IgD-negative memory B cell (primary cell): ENCODE measurements at regions not wholly inside any gene's neighbourhood (a gene's known extent, or its start where the extent isn't known, plus 50 kb on each side); places are given as distances from the start of the nearest gene placed in this dataset.
"Not testable (repeated sequence)": the region's sequence is repeated elsewhere in the genome, so short reads cannot be mapped to it uniquely, and the experiment has no call there.

Experiments used
- H3K27ac Mint-ChIP-seq, 3 donors: one replicate each; pipeline ENCODE4 v1.8.0; 2020 to 2022; ENCODE audit warnings: mild to moderate bottlenecking in 3 of 3, mixed read lengths in 3 of 3, moderate library complexity in 1 of 3
- H3K27me3 Mint-ChIP-seq: one replicate; pipeline ENCODE4 v1.8.0; 2021; ENCODE audit warnings: mixed read lengths
- H3K36me3 Mint-ChIP-seq: one replicate; pipeline ENCODE4 v1.8.0; 2020; ENCODE audit warnings: mild to moderate bottlenecking, mixed read lengths
- H3K4me1 Mint-ChIP-seq, 3 donors: one replicate each; pipeline ENCODE4 v1.8.0; 2020 to 2022; ENCODE audit warnings: mixed read lengths in 3 of 3, mild to moderate bottlenecking in 1 of 3
- H3K4me3 Mint-ChIP-seq, 4 donors: one replicate each; pipeline ENCODE4 v1.8.0; 2020 to 2022; ENCODE audit warnings: mild to moderate bottlenecking in 4 of 4, mixed read lengths in 4 of 4, moderate library complexity in 3 of 4
- H3K9me3 Mint-ChIP-seq, 3 donors: one replicate each; pipeline ENCODE4 v1.8.0; 2020 to 2021; ENCODE audit warnings: mixed read lengths in 3 of 3, mild to moderate bottlenecking in 1 of 3

DNA sequence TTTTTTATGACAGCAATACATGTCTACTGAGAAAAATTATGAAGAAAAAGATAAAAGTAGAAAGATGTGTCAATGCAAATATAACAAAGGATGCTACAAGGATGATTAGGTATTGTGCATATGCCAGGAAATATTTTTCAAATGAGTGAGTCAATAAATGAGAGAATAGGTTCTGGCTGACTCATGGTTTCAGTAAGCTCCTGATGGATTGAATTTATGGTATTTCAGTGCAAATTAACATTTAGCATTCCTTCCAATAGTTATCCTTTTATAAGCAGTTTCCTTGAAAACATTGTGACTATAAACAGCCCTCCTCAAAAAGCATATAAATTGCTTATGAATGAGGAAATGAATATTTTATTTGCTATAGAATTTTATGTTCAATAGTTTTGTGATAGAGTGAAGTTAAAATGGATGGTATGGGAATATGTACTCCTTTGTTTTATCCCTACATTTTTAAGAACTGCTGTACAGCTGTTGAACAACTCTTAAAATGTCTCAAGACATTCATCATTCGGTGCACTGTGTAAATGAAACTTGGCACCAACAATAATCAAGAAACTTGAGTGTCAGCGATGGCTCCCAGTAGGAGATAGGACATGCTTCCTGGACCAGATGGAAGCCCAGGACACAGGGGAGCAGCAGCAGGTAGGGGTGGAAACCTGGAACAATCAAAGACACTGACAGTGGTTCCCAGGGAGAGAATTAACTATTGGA is 144.7 kb downstream of the PMAIP1 start:
- H3K36me3 Mint-ChIP-seq: no peaks in the 10 kb centered on the region
- peaks cover 0 to 4% (median 2%) of the 10 kb centered on the region in 3 donors for H3K9me3 Mint-ChIP-seq
- H3K27me3 Mint-ChIP-seq: no peaks in the 10 kb centered on the region
- H3K4me3 Mint-ChIP-seq: no peak overlapping the region
- no peak overlapping the region for H3K27ac Mint-ChIP-seq
- H3K4me1 Mint-ChIP-seq: peaks cover 0 to 1% (median 0%) of the 10 kb centered on the region in 3 donors

DNA sequence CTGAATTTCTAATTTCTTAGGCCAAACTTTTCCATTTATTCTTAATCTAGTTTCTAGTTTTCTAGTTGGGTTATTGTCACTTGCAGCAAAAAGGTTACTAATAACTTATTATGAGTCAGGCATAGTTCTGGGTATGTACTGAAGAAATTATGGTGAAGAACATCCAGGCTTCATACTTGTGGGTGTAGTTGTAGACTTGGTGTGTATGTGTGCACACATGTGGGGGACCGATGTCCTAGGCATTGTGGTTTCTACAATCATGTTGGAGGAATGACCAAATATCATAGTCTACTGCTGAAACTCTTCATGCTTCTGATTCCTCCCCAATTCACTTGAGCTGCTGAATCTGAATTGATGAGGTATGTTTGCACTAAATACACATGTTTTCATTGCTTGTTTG is 141.2 kb downstream of the PMAIP1 start:
- Mint-ChIP-seq H3K36me3 (no peaks in the 10 kb centered on the region), H3K27me3 (peaks cover 10% of the 10 kb centered on the region), H3K9me3 (peaks cover 0 to 2% (median 0%) of the 10 kb centered on the region in 3 donors), H3K27ac (no peak overlapping the region), H3K4me1 (peaks cover 0 to 1% (median 0%) of the 10 kb centered on the region in 3 donors), H3K4me3 (no peak overlapping the region)

DNA sequence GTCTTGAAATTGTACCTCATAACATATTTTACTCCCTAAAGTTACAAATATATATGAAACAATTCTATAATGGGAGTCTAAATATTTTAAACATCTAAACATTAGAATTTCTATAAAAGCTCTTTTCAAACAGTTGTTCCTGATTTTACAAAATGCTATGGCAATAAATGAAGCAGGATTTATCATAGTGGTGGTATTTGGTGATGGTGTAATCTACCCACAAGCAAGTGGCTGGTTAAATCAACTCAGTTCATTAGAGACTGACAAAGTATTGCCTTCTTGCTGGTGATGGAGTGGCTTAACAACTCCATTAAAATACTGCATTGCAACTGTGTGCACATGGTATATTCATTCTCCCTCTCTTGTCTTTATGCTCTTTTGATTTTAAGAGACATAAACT is 138.9 kb downstream of the PMAIP1 start:
- no peak overlapping the region for H3K27ac Mint-ChIP-seq
- no peak overlapping the region for H3K4me3 Mint-ChIP-seq
- H3K27me3 Mint-ChIP-seq: peaks cover 10% of the 10 kb centered on the region
- no peaks in the 10 kb centered on the region for H3K36me3 Mint-ChIP-seq
- H3K9me3 Mint-ChIP-seq: peaks cover 0 to 2% (median 2%) of the 10 kb centered on the region in 3 donors
- H3K4me1 Mint-ChIP-seq: peaks cover 0 to 1% (median 0%) of the 10 kb centered on the region in 3 donors

DNA sequence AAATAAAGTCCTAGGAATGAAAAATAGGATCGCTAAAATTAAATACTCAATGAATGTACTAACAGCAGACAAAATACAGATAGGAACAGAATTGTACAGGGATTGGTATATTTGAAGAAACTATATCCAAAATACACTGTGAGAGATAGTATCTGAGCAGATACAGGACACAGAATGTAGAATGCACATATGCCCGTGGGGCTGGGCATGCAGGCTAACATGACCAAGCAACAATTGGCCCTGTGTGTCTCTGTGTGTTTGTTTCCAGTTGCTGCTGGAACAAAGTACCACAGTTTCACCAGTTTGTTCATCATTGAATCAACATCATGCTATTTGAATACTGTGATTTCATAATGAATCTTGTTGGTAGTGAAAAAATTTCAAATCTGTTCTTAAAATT is 127.6 kb downstream of the PMAIP1 start:
- peaks cover 2% of the 10 kb centered on the region for H3K27me3 Mint-ChIP-seq
- H3K27ac Mint-ChIP-seq: no peak overlapping the region
- H3K4me1 Mint-ChIP-seq: no peaks in the 10 kb centered on the region
- H3K4me3 Mint-ChIP-seq: no peak overlapping the region
- peaks cover 0 to 2% (median 0%) of the 10 kb centered on the region in 3 donors for H3K9me3 Mint-ChIP-seq
- H3K36me3 Mint-ChIP-seq: no peaks in the 10 kb centered on the region

DNA sequence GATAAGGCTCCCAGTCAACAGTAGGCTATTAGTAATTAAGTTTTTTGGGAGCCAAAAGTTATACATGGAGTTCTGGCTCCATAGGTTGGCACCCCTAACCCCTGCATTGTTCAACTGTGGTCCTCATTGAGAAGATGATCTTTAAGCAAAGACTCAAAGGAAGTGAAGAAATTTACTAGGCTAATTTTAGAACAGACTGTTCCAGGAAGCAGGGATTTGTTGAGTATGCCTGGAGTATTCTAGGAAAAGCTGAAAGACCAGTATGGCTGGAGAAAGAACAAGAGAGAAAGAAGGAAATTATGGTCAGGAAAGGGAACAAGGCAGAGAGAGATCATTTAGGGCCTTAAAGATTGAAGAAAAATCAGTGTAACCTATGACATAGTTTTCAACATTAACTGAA is 125.1 kb downstream of the PMAIP1 start:
- Mint-ChIP-seq H3K9me3 (peaks cover 0 to 2% (median 0%) of the 10 kb centered on the region in 3 donors), H3K27ac (no peak overlapping the region), H3K27me3 (peaks cover 2% of the 10 kb centered on the region), H3K4me3 (no peak overlapping the region), H3K4me1 (peaks cover 0 to 8% (median 4%) of the 10 kb centered on the region in 3 donors), H3K36me3 (no peaks in the 10 kb centered on the region)

DNA sequence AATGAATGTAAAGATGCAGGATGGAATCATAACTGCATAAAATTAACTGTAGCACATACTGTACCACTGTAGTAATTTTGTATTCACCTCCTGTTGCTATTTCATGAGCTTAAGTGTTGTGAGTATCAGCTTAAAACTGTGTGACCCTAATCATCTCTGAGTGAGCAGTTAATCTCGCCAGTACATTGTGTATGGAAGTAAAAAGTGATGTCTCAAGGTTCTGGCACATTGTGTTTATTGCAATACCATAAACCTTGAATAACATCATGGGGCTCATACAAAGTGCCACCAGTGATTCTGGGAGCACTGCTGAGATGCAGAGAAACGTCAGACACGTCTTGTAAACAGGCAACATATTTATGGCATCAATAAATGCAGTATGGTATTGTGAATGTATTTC is 124.5 kb downstream of the PMAIP1 start:
- H3K27me3 Mint-ChIP-seq: peaks cover 3% of the 10 kb centered on the region
- H3K4me3 Mint-ChIP-seq: no peak overlapping the region
- H3K4me1 Mint-ChIP-seq: peaks cover 0 to 8% (median 4%) of the 10 kb centered on the region in 3 donors
- H3K36me3 Mint-ChIP-seq: no peaks in the 10 kb centered on the region
- H3K27ac Mint-ChIP-seq: no peak overlapping the region
- peaks cover 0 to 2% (median 0%) of the 10 kb centered on the region in 3 donors for H3K9me3 Mint-ChIP-seq

DNA sequence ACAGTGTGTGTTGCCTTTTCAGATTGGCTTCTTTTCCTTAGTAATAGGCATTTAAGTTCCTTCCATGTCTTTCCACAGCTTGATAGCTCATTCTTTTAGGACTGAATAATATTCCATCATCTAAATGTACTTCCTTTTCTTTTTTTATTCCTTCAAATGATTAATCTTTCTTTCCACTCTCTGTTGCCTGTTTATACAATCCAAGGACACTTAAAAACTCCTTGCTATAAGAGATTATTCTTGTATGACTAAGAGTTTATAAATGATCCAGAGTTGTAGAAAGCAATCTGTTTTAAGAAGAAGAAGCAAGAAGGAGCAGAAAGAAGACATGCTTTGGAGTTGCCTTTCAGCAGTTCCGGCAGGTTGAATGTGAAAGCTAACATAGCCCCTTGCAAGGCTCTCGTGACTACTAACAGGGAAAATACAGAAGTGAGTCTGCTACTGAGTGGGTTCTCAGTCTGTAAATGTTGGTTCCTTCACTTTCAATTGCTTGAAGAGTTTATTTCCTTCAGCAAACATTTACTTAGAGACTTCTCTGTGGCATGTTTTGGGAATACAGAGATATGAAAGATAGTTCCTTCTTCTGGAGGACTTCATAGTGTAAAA is 123.0 kb downstream of the PMAIP1 start:
- Mint-ChIP-seq H3K36me3 (no peaks in the 10 kb centered on the region), H3K4me1 (peaks cover 0 to 8% (median 4%) of the 10 kb centered on the region in 3 donors), H3K27ac (no peak overlapping the region), H3K4me3 (no peak overlapping the region), H3K9me3 (peaks cover 0 to 2% (median 0%) of the 10 kb centered on the region in 3 donors), H3K27me3 (peaks cover 5% of the 10 kb centered on the region)

DNA sequence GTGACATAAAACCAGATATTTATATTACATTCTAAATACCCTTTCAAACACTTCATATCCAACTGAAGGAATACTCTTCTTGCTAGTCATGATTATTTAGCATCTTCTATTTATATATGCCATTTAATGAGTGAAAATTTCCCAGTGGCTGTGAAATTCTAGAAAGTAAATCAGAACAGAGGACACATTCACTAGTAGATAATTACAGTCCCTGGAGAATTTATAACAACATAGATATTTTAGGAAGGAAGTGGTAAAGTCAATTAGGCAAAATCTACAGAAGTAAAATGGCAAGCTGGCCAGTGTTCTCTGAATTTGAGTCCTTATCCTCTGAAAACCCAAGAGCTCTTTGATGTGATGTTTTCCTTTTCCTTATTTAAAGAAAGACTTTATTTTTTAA is 121.8 kb downstream of the PMAIP1 start:
- Mint-ChIP-seq H3K27me3 (peaks cover 7% of the 10 kb centered on the region), H3K36me3 (no peaks in the 10 kb centered on the region), H3K27ac (no peak overlapping the region), H3K9me3 (peaks cover 0 to 2% (median 0%) of the 10 kb centered on the region in 3 donors), H3K4me3 (no peak overlapping the region), H3K4me1 (peaks cover 0 to 8% (median 4%) of the 10 kb centered on the region in 3 donors)

DNA sequence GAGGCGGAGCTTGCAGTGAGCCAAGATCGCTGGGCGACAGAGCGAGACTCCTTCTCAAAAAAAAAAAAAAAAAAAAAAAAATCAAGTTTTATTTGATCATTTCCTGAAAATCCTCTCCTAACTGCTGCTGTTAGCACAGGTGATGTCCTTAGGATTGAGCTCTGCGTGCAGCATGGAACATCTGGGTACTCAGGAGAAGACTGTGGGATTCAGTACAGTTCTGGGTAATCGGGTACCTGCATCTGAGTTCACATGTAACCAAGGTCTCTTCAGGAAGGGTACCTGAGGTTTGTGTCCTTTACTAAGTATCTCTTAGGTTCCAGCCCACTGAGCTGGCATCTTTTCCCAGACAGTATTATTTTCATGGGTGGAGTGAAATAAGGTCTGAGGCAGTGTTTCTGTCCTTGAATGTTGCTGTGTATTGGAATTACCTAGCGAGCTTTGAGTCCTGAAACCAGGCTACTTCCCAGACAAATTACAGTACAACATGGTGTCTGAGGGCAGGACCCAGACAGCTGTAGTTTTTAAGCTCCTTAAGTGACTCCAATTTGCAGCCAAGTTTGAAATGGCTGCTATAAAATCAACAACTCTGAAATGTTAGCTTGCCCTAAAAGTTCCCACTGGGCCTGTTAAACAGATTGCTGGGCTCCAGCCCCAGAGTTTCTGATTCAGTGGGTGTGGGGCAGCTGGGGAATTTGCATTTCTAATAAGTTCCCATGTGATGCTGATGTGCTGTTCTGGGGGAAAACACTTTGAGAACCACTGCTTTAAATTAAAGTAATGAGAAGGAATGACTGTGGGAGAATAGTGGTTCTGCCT is 120.5 kb downstream of the PMAIP1 start:
- peaks cover 7% of the 10 kb centered on the region for H3K27me3 Mint-ChIP-seq
- H3K36me3 Mint-ChIP-seq: no peaks in the 10 kb centered on the region
- H3K27ac Mint-ChIP-seq: no peak overlapping the region
- H3K9me3 Mint-ChIP-seq: peaks cover 0 to 2% (median 0%) of the 10 kb centered on the region in 3 donors
- no peak overlapping the region for H3K4me3 Mint-ChIP-seq
- H3K4me1 Mint-ChIP-seq: peaks cover 0 to 8% (median 4%) of the 10 kb centered on the region in 3 donors

DNA sequence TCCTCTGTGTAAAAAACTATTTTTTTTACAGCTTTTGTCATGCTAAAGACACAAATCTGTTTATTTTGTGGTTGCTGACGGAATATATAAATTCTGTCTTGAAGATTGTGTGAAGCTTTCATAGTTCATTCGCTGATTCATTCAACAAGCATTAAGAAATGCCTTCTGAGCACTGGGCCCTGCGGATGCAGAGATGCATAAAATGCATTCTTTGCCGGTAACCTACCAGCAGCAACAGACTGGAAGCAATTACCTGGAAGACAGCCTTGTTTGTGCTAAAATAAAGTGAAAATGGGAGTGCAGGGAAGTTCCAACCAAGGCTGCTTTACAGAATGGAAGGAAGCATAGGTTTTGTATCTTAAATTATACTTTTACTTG is 119.7 kb downstream of the PMAIP1 start:
- Mint-ChIP-seq H3K27ac (no peak overlapping the region), H3K4me3 (no peak overlapping the region), H3K4me1 (peaks cover 0 to 8% (median 4%) of the 10 kb centered on the region in 3 donors), H3K27me3 (peaks cover 7% of the 10 kb centered on the region), H3K9me3 (peaks cover 0 to 2% (median 0%) of the 10 kb centered on the region in 3 donors), H3K36me3 (no peaks in the 10 kb centered on the region)

DNA sequence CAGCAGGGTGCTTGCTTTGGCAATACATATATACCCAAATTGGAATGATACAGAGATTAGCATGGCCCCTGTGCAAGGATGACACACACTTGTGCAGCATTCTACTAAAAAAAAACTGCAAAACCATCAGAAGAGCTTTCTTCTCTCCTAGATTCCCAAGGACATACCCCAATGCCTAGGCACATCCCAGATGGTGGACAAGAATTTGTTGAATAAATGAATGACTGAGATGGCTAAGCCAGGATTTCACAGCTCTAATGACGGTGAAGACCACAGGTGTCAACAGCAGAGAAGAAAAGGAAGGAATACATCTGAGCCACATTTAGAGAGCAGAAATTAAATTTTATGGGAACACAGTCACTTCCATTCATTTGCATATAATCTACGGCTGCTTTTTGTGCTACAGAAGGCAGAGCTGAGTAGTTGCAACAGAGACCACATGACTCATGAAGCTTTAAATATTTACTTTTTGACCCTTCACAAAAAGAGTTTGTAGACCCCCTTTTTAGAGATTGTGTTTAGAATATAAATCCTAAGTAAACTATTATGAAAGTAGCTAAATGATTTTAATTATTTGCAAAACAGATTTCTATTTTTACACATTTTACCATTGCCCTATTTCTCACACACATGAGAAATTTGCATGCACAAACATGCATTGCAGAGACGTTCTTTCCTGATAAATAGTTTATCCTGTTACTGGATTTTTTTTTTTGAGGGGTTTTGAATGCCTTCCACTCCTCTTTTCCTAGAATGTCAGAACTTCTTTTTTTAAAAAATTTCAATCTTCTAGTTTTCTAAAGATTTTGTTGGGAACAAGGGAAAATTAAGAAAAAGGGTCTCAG is 119.0 kb downstream of the PMAIP1 start:
- peaks cover 9% of the 10 kb centered on the region for H3K27me3 Mint-ChIP-seq
- H3K4me1 Mint-ChIP-seq: peaks cover 0 to 8% (median 4%) of the 10 kb centered on the region in 3 donors
- peaks cover 0 to 2% (median 1%) of the 10 kb centered on the region in 3 donors for H3K9me3 Mint-ChIP-seq
- H3K4me3 Mint-ChIP-seq: no peak overlapping the region
- no peak overlapping the region for H3K27ac Mint-ChIP-seq
- no peaks in the 10 kb centered on the region for H3K36me3 Mint-ChIP-seq

DNA sequence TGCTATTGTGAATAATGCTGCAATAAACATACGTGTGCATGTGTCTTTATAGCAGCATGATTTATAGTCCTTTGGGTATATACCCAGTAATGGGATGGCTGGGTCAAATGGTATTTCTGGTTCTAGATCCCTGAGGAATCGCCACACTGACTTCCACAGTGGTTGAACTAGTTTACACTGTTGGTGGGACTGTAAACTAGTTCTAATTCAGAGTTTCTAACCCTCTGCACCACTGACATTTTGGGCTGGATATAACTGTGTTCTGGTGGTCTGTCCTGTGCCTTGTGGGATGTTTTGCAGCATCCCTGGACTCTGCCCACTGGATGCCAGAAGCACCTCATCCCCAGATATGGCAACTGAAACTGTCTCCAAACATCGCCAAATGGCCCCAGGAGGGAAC is 118.3 kb downstream of the PMAIP1 start:
- H3K27me3 Mint-ChIP-seq: peaks cover 14% of the 10 kb centered on the region
- not testable (repeated sequence) for H3K27ac Mint-ChIP-seq, H3K36me3 Mint-ChIP-seq, H3K9me3 Mint-ChIP-seq, H3K4me3 Mint-ChIP-seq, H3K4me1 Mint-ChIP-seq

DNA sequence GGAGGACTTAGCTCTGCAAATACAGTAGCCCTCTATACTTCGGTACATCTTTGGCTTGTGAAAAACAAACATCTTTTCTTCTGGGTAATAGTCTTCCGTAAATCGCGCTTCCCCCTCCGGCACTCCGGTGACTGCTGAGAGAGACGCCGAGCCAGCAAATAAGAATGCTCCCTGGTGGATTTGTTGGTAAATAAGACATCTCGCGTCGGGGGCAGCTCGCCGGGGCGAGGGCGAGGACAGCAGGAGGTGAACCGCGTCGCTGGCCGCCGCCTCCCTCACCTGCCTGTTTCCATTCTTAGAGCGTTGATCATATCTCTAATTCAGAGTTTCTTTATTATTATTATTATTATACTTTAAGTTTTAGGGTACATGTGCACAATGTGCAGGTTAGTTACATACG is 117.6 kb downstream of the PMAIP1 start:
- Mint-ChIP-seq H3K27me3 (peaks cover 12% of the 10 kb centered on the region), H3K9me3 (peaks cover 0 to 1% (median 0%) of the 10 kb centered on the region in 3 donors), H3K27ac (no peak overlapping the region), H3K36me3 (no peaks in the 10 kb centered on the region), H3K4me3 (no peak overlapping the region), H3K4me1 (peaks cover 0 to 8% (median 4%) of the 10 kb centered on the region in 3 donors)

DNA sequence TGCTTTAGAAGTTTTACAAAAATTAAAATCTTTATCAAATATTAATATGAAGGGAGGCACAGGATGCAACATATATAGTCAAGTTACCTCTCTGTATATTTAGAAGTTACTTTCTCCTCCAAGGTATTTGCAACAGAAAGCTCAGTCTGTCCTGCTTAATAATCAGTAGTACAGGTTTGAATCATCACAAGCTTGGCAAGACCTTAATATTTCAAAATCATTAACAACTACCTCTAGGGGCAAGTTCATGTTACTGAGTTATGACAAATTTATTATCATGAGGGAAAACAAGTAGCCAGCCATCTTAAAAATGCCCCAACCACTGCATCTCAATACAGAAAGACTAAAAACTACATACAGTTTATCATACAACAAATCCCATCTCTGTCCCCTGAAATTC is 116.0 kb downstream of the PMAIP1 start:
- not testable (repeated sequence) for H3K36me3 Mint-ChIP-seq, H3K27ac Mint-ChIP-seq, H3K9me3 Mint-ChIP-seq, H3K4me3 Mint-ChIP-seq, H3K4me1 Mint-ChIP-seq
- peaks cover 13% of the 10 kb centered on the region for H3K27me3 Mint-ChIP-seq
